ENCODE measurements at regions not wholly inside any gene's neighbourhood (a gene's known extent, or its start where the extent isn't known, plus 50 kb on each side); places are given as distances from the start of the nearest gene placed in this dataset.
A peak's percentile ranks its signal among the peaks of the same experiment; 100 is the strongest.

GRCh38 chr4:128686032-128686465 is 123.5 kb upstream of the JADE1 start (continued):
- TF ChIP-seq ATF6 (CRISPR knock-in tag; IDR thresholded peaks at IDR 0.05) (no peak), ZNF668 (CRISPR knock-in tag; IDR thresholded peaks at IDR 0.05) (peak; percentile 78; the same call in 1 of the 2 replicates), ZNF584 (CRISPR knock-in tag; IDR thresholded peaks at IDR 0.05; ENCODE audit: low read depth) (no peak), NFATC3 (IDR thresholded peaks at IDR 0.05) (no peak), MECOM (CRISPR knock-in tag; IDR thresholded peaks at IDR 0.05) (peak; percentile 73), CC2D1A (IDR thresholded peaks at IDR 0.05) (peak; percentile 43; the same call in 1 of the 2 replicates), HNRNPLL (IDR thresholded peaks at IDR 0.05; ENCODE audit: low read depth, low read length, poor library complexity, severe bottlenecking) (no peak), ZNF318 (IDR thresholded peaks at IDR 0.05; ENCODE audit: borderline replicate concordance in 1 of 2, low read depth in 1 of 2) (no peak), TEAD1 (CRISPR knock-in tag; IDR thresholded peaks at IDR 0.05) (peak in 1 of 2 experiments; percentile 62; a peak in 1 of 4 replicates), TEAD4 (IDR thresholded peaks at IDR 0.05; ENCODE audit: low read length) (peak; percentile 78), TEAD4 (CRISPR knock-in tag; IDR thresholded peaks at IDR 0.05; ENCODE audit: borderline replicate concordance) (no peak), JUNB (CRISPR knock-in tag; conservative IDR thresholded peaks at IDR 0.05) (no peak), FOXA3 (CRISPR knock-in tag; conservative IDR thresholded peaks at IDR 0.05 in 1 of 2, IDR thresholded peaks at IDR 0.05 in 1 of 2) (no peak), ZNF324 (CRISPR knock-in tag; IDR thresholded peaks at IDR 0.05) (no peak), ARID3B (CRISPR knock-in tag; IDR thresholded peaks at IDR 0.05; ENCODE audit: borderline replicate concordance) (no peak), ZNF511 (CRISPR knock-in tag; IDR thresholded peaks at IDR 0.05) (no peak), KAT7 (CRISPR knock-in tag; IDR thresholded peaks at IDR 0.05; ENCODE audit: borderline replicate concordance) (no peak)
